ENCODE measurements at regions not wholly inside any gene's neighbourhood (a gene's known extent, or its start where the extent isn't known, plus 50 kb on each side); places are given as distances from the start of the nearest gene placed in this dataset.

- no peak for TF ChIP-seq CTCF (IDR thresholded peaks at IDR 0.05)
- TF ChIP-seq POLR2A (IDR thresholded peaks at IDR 0.05) = no peak
- no peak for TF ChIP-seq EP300 (IDR thresholded peaks at IDR 0.05)
These were observed 284.9 kb downstream of the TLE3 start for GRCh38 chr15:69812861-69813261.

Data from tibial nerve (tissue), 4 donors.